KMS-11 (cell line): ENCODE measurements at regions not wholly inside any gene's neighbourhood (a gene's known extent, or its start where the extent isn't known, plus 50 kb on each side); places are given as distances from the start of the nearest gene placed in this dataset.
"Not testable (repeated sequence)": the region's sequence is repeated elsewhere in the genome, so short reads cannot be mapped to it uniquely, and the experiment has no call there.

Experiments used
- H2AFZ ChIP-seq: fragments of 200-600 bp; sonication (generic); 2 replicates; pipeline ENCODE4 v1.6.1; 2016; ENCODE audit warnings: antibody characterized with exemption, mixed run types, low read depth
- H3K27ac ChIP-seq: fragments of 200-600 bp; sonication (generic); 2 replicates; pipeline ENCODE4 v1.6.1; 2016; ENCODE audit warnings: mild to moderate bottlenecking, mixed run types
- H3K27me3 ChIP-seq: fragments of 200-600 bp; sonication (generic); 2 replicates; pipeline ENCODE4 v1.6.1; 2017; ENCODE audit warnings: mild to moderate bottlenecking, low read depth, mixed run types, moderate library complexity; ENCODE audit not compliant: insufficient read depth
- H3K36me3 ChIP-seq: fragments of 200-600 bp; sonication (generic); 2 replicates; pipeline ENCODE4 v1.6.1; 2017; ENCODE audit warnings: mild to moderate bottlenecking, mixed run types; ENCODE audit not compliant: insufficient read depth
- H3K4me1 ChIP-seq: fragments of 200-600 bp; sonication (generic); 2 replicates; pipeline ENCODE4 v1.6.1; 2016; ENCODE audit warnings: mild to moderate bottlenecking, low read depth, mixed run types; ENCODE audit not compliant: poor library complexity, severe bottlenecking
- H3K4me2 ChIP-seq: fragments of 200-600 bp; sonication (generic); 2 replicates; pipeline ENCODE4 v1.7.0; 2016; ENCODE audit warnings: mild to moderate bottlenecking, mixed run types
- H3K4me3 ChIP-seq: fragments of 200-600 bp; sonication (generic); IDR thresholded peaks from 2 replicates; pipeline ENCODE4 v1.6.1; 2017; ENCODE audit warnings: low read depth, low read length, mixed read lengths; ENCODE audit not compliant: insufficient read depth
- H3K79me2 ChIP-seq: fragments of 200-600 bp; sonication (generic); 2 replicates; pipeline ENCODE4 v1.6.1; 2016; ENCODE audit warnings: low read depth, mixed run types; ENCODE audit not compliant: insufficient read depth
- H3K9ac ChIP-seq: fragments of 200-600 bp; sonication (generic); 2 replicates; pipeline ENCODE4 v1.6.1; 2016; ENCODE audit warnings: mild to moderate bottlenecking, mixed run types
- H4K20me1 ChIP-seq: fragments of 200-600 bp; sonication (generic); 2 replicates; pipeline ENCODE4 v1.6.1; 2016; ENCODE audit warnings: mild to moderate bottlenecking, mixed run types; ENCODE audit not compliant: insufficient read depth
- CTCF ChIP-seq: fragments of 200-600 bp; sonication (generic); conservative IDR thresholded peaks from 2 replicates; pipeline ENCODE4 v1.6.1; 2017; ENCODE audit warnings: low read depth, mild to moderate bottlenecking, antibody characterized with exemption, low read length, moderate library complexity, mixed read lengths

GRCh38 chr11:26931248-26931631 is 62.7 kb upstream of the FIBIN start:
- no peaks in the 10 kb centered on the region for H3K27me3 ChIP-seq
- TF ChIP-seq CTCF: no peak
- H4K20me1 ChIP-seq: no peaks in the 10 kb centered on the region
- no peak overlapping the region for H3K27ac ChIP-seq
- no peak overlapping the region for H3K4me3 ChIP-seq
- no peak overlapping the region for H2AFZ ChIP-seq
- H3K79me2 ChIP-seq: no peaks in the 10 kb centered on the region
- no peaks in the 10 kb centered on the region for H3K36me3 ChIP-seq
- no peak overlapping the region for H3K4me2 ChIP-seq
- no peaks in the 10 kb centered on the region for H3K4me1 ChIP-seq
- no peak overlapping the region for H3K9ac ChIP-seq

GRCh38 chr11:26931881-26932280 is 62.0 kb upstream of the FIBIN start:
- Histone ChIP-seq H2AFZ (no peak overlapping the region), H3K4me3 (no peak overlapping the region), H3K36me3 (no peaks in the 10 kb centered on the region), H4K20me1 (no peaks in the 10 kb centered on the region), H3K79me2 (no peaks in the 10 kb centered on the region), H3K27me3 (no peaks in the 10 kb centered on the region), H3K9ac (no peak overlapping the region), H3K4me2 (no peak overlapping the region), H3K27ac (no peak overlapping the region), H3K4me1 (no peaks in the 10 kb centered on the region)
- TF ChIP-seq CTCF: no peak

- H3K4me3 ChIP-seq: no peak overlapping the region
- H3K4me2 ChIP-seq: no peak overlapping the region
- no peaks in the 10 kb centered on the region for H3K4me1 ChIP-seq
- no peaks in the 10 kb centered on the region for H4K20me1 ChIP-seq
- H3K36me3 ChIP-seq: no peaks in the 10 kb centered on the region
- H3K27me3 ChIP-seq: no peaks in the 10 kb centered on the region
- no peak for TF ChIP-seq CTCF
- H3K79me2 ChIP-seq: no peaks in the 10 kb centered on the region
- H3K9ac ChIP-seq: no peak overlapping the region
- H2AFZ ChIP-seq: no peak overlapping the region
- H3K27ac ChIP-seq: no peak overlapping the region
Measured at GRCh38 chr11:26936109-26936508, 57.8 kb upstream of the FIBIN start.

GRCh38 chr11:26937386-26937785 is 56.5 kb upstream of the FIBIN start:
- H3K4me3 ChIP-seq: no peak overlapping the region
- no peaks in the 10 kb centered on the region for H3K36me3 ChIP-seq
- no peak overlapping the region for H3K9ac ChIP-seq
- no peaks in the 10 kb centered on the region for H3K79me2 ChIP-seq
- H4K20me1 ChIP-seq: no peaks in the 10 kb centered on the region
- no peaks in the 10 kb centered on the region for H3K27me3 ChIP-seq
- no peak overlapping the region for H3K4me2 ChIP-seq
- no peak for TF ChIP-seq CTCF
- no peak overlapping the region for H3K27ac ChIP-seq
- H2AFZ ChIP-seq: no peak overlapping the region
- no peaks in the 10 kb centered on the region for H3K4me1 ChIP-seq

GRCh38 chr11:26940501-26940900 is 53.4 kb upstream of the FIBIN start:
- H3K27me3 ChIP-seq, H3K4me3 ChIP-seq, H3K4me1 ChIP-seq, H3K27ac ChIP-seq, H2AFZ ChIP-seq, H3K36me3 ChIP-seq, H3K9ac ChIP-seq, H4K20me1 ChIP-seq, H3K4me2 ChIP-seq, H3K79me2 ChIP-seq: not testable (repeated sequence)
